CD14-positive monocyte (primary cell): ENCODE measurements at regions not wholly inside any gene's neighbourhood (a gene's known extent, or its start where the extent isn't known, plus 50 kb on each side); places are given as distances from the start of the nearest gene placed in this dataset.

Experiments
- DNase-seq, 3 donors: peaks; one replicate each; pipeline ENCODE4 v3.0.0-alpha.2; 2011 to 2022
- H2AFZ ChIP-seq: 2 replicates; pipeline ENCODE4 v1.6.0; 2012; ENCODE audit warnings: mild to moderate bottlenecking, low read depth, low read length, inconsistent platforms; ENCODE audit not compliant: insufficient read depth, poor library complexity, severe bottlenecking
- H3K27ac ChIP-seq, 2 donors: 1 replicate in 1 of 2; 2 replicates in 1 of 2; pipeline ENCODE4 v1.5.1; 2012 to 2013; ENCODE audit warnings: low read length in 2 of 2, control low read depth in 1 of 2, inconsistent platforms in 1 of 2, low read depth in 1 of 2, mild to moderate bottlenecking in 1 of 2
- H3K27me3 ChIP-seq, 2 donors: one replicate each; pipeline versions ENCODE4 v1.6.0 to v1.6.1; 2011 to 2013; ENCODE audit warnings: low read length in 2 of 2; ENCODE audit not compliant: control insufficient read depth in 2 of 2, insufficient read depth in 2 of 2
- H3K36me3 ChIP-seq, 2 donors: replicated peaks in 1 of 2; 1 replicate in 1 of 2; 2 replicates in 1 of 2; pipeline versions ENCODE4 v1.5.1 to v1.6.1; 2012 to 2013; ENCODE audit warnings: low read length in 2 of 2, control low read depth in 1 of 2, inconsistent platforms in 1 of 2, mild to moderate bottlenecking in 1 of 2; ENCODE audit not compliant: insufficient read depth in 2 of 2, control insufficient read depth in 1 of 2
- H3K4me1 ChIP-seq, 2 donors: 1 replicate in 1 of 2; 2 replicates in 1 of 2; pipeline versions ENCODE4 v1.5.1 to v1.6.1; 2012 to 2013; ENCODE audit warnings: low read length in 2 of 2, control low read depth in 1 of 2, inconsistent platforms in 1 of 2, mild to moderate bottlenecking in 1 of 2, moderate library complexity in 1 of 2; ENCODE audit not compliant: insufficient read depth in 2 of 2, control insufficient read depth in 1 of 2
- H3K4me2 ChIP-seq: replicated peaks from 2 replicates; pipeline ENCODE3; 2012; ENCODE audit warnings: low read length, moderate library complexity, mild to moderate bottlenecking; ENCODE audit not compliant: poor library complexity, severe bottlenecking; ENCODE audit errors: extremely low read depth
- H3K4me3 ChIP-seq, 3 experiments: fragments of 200-600 bp in 1 of 3; sonication (generic) in 1 of 3; replicated peaks in 1 of 3; 1 replicate in 2 of 3; 2 replicates in 1 of 3; pipeline ENCODE4 v1.5.1; 2011 to 2013; ENCODE audit warnings: low read length in 3 of 3, mild to moderate bottlenecking in 3 of 3, control low read depth in 2 of 3, low read depth in 2 of 3, inconsistent platforms in 1 of 3, moderate library complexity in 1 of 3
- H3K79me2 ChIP-seq: 2 replicates; pipeline ENCODE4 v1.6.0; 2012; ENCODE audit warnings: mild to moderate bottlenecking, control low read depth, inconsistent platforms, low read length, moderate library complexity; ENCODE audit not compliant: insufficient read depth
- H3K9ac ChIP-seq: 2 replicates; pipeline ENCODE4 v1.6.0; 2017; ENCODE audit warnings: low read length, mild to moderate bottlenecking; ENCODE audit not compliant: insufficient read depth, poor library complexity, severe bottlenecking
- H3K9me3 ChIP-seq, 2 donors: replicated peaks in 1 of 2; 1 replicate in 1 of 2; 2 replicates in 1 of 2; pipeline versions ENCODE4 v1.5.1 to v1.6.1; 2012 to 2013; ENCODE audit warnings: low read length in 2 of 2, control low read depth in 1 of 2; ENCODE audit not compliant: control insufficient read depth in 1 of 2, insufficient read depth in 1 of 2
- H4K20me1 ChIP-seq: 2 replicates; pipeline ENCODE4 v1.6.0; 2012; ENCODE audit warnings: mild to moderate bottlenecking, low read length, control low read depth, moderate library complexity; ENCODE audit not compliant: insufficient read depth
- H3K27ac Mint-ChIP-seq, 7 donors: one replicate each; pipeline ENCODE4 v1.8.0; 2020; ENCODE audit warnings: mild to moderate bottlenecking in 7 of 7, mixed read lengths in 7 of 7, moderate library complexity in 6 of 7, inconsistent platforms in 2 of 7
- H3K27me3 Mint-ChIP-seq, 3 donors: one replicate each; pipeline ENCODE4 v1.8.0; 2021 to 2022; ENCODE audit warnings: low read depth in 3 of 3, mild to moderate bottlenecking in 3 of 3, mixed read lengths in 3 of 3, moderate library complexity in 3 of 3, inconsistent platforms in 1 of 3
- H3K36me3 Mint-ChIP-seq, 2 donors: one replicate each; pipeline ENCODE4 v1.8.0; 2020; ENCODE audit warnings: mixed read lengths in 2 of 2, inconsistent platforms in 1 of 2, mild to moderate bottlenecking in 1 of 2
- H3K4me1 Mint-ChIP-seq: one replicate; pipeline ENCODE4 v1.8.0; 2020; ENCODE audit warnings: mild to moderate bottlenecking, mixed read lengths
- H3K4me3 Mint-ChIP-seq, 2 donors: one replicate each; pipeline ENCODE4 v1.8.0; 2020; ENCODE audit warnings: mild to moderate bottlenecking in 2 of 2, mixed read lengths in 2 of 2, moderate library complexity in 1 of 2
- H3K9me3 Mint-ChIP-seq, 7 donors: one replicate each; pipeline ENCODE4 v1.8.0; 2020 to 2022; ENCODE audit warnings: mixed read lengths in 7 of 7, mild to moderate bottlenecking in 6 of 7, moderate library complexity in 6 of 7, inconsistent platforms in 2 of 7
- WGBS: methylation state at CpG from one replicate; pipeline ENCODE4 v1.1.5; 2013; ENCODE audit warnings: missing lambda C conversion rate; ENCODE audit not compliant: insufficient coverage; 5-methylcytosine and 5-hydroxymethylcytosine counted together
- intact Hi-C, 2 donors: fragments of 100-400 bp; cut with micrococcal nuclease; formaldehyde crosslinking; loops; one replicate each; pipeline versions ENCODE4 v1.15.0 to v1.15.1; 2023
- TF ChIP-seq, protein P1 (sequence below): fragments of 200-600 bp; IDR thresholded peaks from one replicate; pipeline ENCODE4 v1.8.0; 2022; ENCODE audit warnings: antibody characterized with exemption, mild to moderate bottlenecking

DNA sequence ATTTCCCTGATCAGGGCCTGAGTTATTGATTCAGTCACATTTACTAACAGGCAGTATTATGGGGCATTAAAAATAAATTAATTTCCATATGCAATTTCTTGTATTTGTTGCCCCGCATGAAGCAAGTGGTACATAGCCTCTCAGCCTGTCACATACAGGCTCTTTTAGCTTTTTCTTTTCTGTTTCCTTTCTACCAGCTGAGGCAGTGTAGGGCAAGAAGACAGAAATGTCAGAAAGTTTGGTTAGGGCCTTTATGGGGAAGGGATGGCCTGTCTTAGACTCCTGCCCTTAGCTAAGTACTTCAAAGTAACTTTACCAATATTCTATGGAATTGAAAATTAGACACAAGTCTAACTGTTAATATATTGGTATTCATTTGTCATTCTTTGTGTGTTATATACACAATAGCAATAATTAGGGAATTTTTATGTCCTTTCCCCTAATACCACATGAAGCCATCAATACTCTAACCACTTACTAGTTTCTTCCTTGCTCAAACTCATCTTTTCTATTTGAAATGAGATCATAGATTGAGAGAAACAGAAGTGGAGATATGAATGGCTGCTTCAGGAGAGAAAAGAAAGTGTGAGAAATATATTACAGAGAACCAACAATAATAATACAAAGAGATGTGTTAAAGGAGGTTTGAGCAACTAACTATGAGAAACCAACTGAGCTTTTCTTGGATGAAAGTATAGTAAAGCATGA, 669.6 kb downstream of the PCDH17 start:
- no peak overlapping the region for H3K4me2 ChIP-seq
- H3K27me3 ChIP-seq = no peaks in the 10 kb centered on the region
- no peak overlapping the region for H3K9ac ChIP-seq
- intact Hi-C loops = no loop called here
- no peak overlapping the region for H3K4me3 ChIP-seq
- no peak for DNase-seq
- H3K4me1 ChIP-seq = no peaks in the 10 kb centered on the region
- Mint-ChIP-seq H3K27me3 (peaks cover 0 to 1% (median 0%) of the 10 kb centered on the region in 3 donors), H3K36me3 (no peaks in the 10 kb centered on the region), H3K4me1 (no peaks in the 10 kb centered on the region), H3K27ac (no peak overlapping the region), H3K9me3 (peaks cover 0 to 3% (median 0%) of the 10 kb centered on the region in 7 donors), H3K4me3 (no peak overlapping the region)
- H2AFZ ChIP-seq = no peak overlapping the region
- no peak overlapping the region for H3K27ac ChIP-seq
- WGBS = no CpG with 5 or more reads among the region's 1 CpG
- no peaks in the 10 kb centered on the region for H3K36me3 ChIP-seq
- H4K20me1 ChIP-seq = no peaks in the 10 kb centered on the region
- TF ChIP-seq, protein P1, sequence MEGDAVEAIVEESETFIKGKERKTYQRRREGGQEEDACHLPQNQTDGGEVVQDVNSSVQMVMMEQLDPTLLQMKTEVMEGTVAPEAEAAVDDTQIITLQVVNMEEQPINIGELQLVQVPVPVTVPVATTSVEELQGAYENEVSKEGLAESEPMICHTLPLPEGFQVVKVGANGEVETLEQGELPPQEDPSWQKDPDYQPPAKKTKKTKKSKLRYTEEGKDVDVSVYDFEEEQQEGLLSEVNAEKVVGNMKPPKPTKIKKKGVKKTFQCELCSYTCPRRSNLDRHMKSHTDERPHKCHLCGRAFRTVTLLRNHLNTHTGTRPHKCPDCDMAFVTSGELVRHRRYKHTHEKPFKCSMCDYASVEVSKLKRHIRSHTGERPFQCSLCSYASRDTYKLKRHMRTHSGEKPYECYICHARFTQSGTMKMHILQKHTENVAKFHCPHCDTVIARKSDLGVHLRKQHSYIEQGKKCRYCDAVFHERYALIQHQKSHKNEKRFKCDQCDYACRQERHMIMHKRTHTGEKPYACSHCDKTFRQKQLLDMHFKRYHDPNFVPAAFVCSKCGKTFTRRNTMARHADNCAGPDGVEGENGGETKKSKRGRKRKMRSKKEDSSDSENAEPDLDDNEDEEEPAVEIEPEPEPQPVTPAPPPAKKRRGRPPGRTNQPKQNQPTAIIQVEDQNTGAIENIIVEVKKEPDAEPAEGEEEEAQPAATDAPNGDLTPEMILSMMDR = no peak
- no peaks in the 10 kb centered on the region for H3K79me2 ChIP-seq
- H3K9me3 ChIP-seq = peaks cover 0 to 3% of the 10 kb centered on the region in 2 donors

GRCh38 chr13:58302349-58302748, 670.8 kb downstream of the PCDH17 start:
- Histone ChIP-seq H3K9ac (no peak overlapping the region), H2AFZ (no peak overlapping the region), H3K27ac (no peak overlapping the region), H3K4me3 (no peak overlapping the region), H4K20me1 (no peaks in the 10 kb centered on the region), H3K79me2 (no peaks in the 10 kb centered on the region), H3K36me3 (no peaks in the 10 kb centered on the region), H3K27me3 (no peaks in the 10 kb centered on the region), H3K4me1 (no peaks in the 10 kb centered on the region), H3K4me2 (no peak overlapping the region), H3K9me3 (peaks cover 0 to 3% of the 10 kb centered on the region in 2 donors)
- no peaks in the 10 kb centered on the region for H3K36me3 Mint-ChIP-seq
- intact Hi-C loops = no loop called here
- H3K27ac Mint-ChIP-seq = no peak overlapping the region
- no peak for DNase-seq
- no peaks in the 10 kb centered on the region for H3K27me3 Mint-ChIP-seq
- H3K4me3 Mint-ChIP-seq = no peak overlapping the region
- H3K9me3 Mint-ChIP-seq = peaks cover 0 to 2% (median 0%) of the 10 kb centered on the region in 7 donors
- TF ChIP-seq, protein P1 = no peak
- H3K4me1 Mint-ChIP-seq = no peaks in the 10 kb centered on the region
- WGBS = no CpG with 5 or more reads among the region's 2 CpGs
